Tibial nerve (tissue), 4 donors: ENCODE measurements at regions not wholly inside any gene's neighbourhood (a gene's known extent, or its start where the extent isn't known, plus 50 kb on each side); places are given as distances from the start of the nearest gene placed in this dataset.

Experiments used
- CTCF ChIP-seq, 5 experiments: fragments of 200-600 bp in 3 of 5; fragments of 450-650 bp in 2 of 5; sonication (generic) in 3 of 5; IDR thresholded peaks; one replicate each; pipeline ENCODE4 v1.5.1; 2016 to 2019; ENCODE audit warnings: antibody characterized with exemption in 5 of 5, mild to moderate bottlenecking in 3 of 5, moderate library complexity in 2 of 5
- EP300 ChIP-seq, 2 donors: sonication (generic); formaldehyde crosslinking; IDR thresholded peaks; one replicate each; pipeline ENCODE4 v1.6.1; 2017; ENCODE audit warnings: antibody characterized with exemption in 2 of 2, mild to moderate bottlenecking in 1 of 2
- POLR2A ChIP-seq, 2 donors: fragments of 450-650 bp; IDR thresholded peaks; one replicate each; pipeline ENCODE4 v1.6.1; 2017; ENCODE audit warnings: antibody characterized with exemption in 2 of 2, mild to moderate bottlenecking in 2 of 2, moderate library complexity in 2 of 2

- no peak for TF ChIP-seq CTCF (IDR thresholded peaks at IDR 0.05)
- no peak for TF ChIP-seq POLR2A (IDR thresholded peaks at IDR 0.05)
- TF ChIP-seq EP300 (IDR thresholded peaks at IDR 0.05): no peak
These were observed 372.5 kb downstream of the IL20RB start for GRCh38 chr3:137330246-137330645.
